Stimulated activated naive B cell treated with anti-CD40 and anti-IgM and Interleukin-4, amounts not matched to agents 10 μg/mL and 1 μg/mL and 100 μg/mL, for 72 hours (primary cell): ENCODE measurements at regions not wholly inside any gene's neighbourhood (a gene's known extent, or its start where the extent isn't known, plus 50 kb on each side); places are given as distances from the start of the nearest gene placed in this dataset.
A peak's percentile ranks its signal among the peaks of the same experiment; 100 is the strongest.

Source experiments
- ATAC-seq, 2 donors: fragments of 150-1000 bp; cut with Tn5 transposase; replicated peaks; 2 replicates each; pipeline ENCODE4 v1.10.0; 2021; ENCODE audit warnings: moderate library complexity in 1 of 2
- DNase-seq: peaks from one replicate; pipeline ENCODE4 v3.0.0; 2021
- H3K27ac Mint-ChIP-seq: one replicate; pipeline ENCODE4 v1.8.0; 2022; ENCODE audit warnings: mild to moderate bottlenecking, mixed read lengths
- H3K27me3 Mint-ChIP-seq, 2 donors: one replicate each; pipeline ENCODE4 v1.8.0; 2022; ENCODE audit warnings: mixed read lengths in 2 of 2
- H3K36me3 Mint-ChIP-seq, 2 donors: one replicate each; pipeline ENCODE4 v1.8.0; 2022; ENCODE audit warnings: mixed read lengths in 2 of 2, mild to moderate bottlenecking in 1 of 2
- H3K4me1 Mint-ChIP-seq, 2 donors: one replicate each; pipeline ENCODE4 v1.8.0; 2022; ENCODE audit warnings: mixed read lengths in 2 of 2, mild to moderate bottlenecking in 1 of 2
- H3K4me3 Mint-ChIP-seq, 2 donors: one replicate each; pipeline ENCODE4 v1.8.0; 2022; ENCODE audit warnings: mild to moderate bottlenecking in 2 of 2, mixed read lengths in 2 of 2, moderate library complexity in 1 of 2
- H3K9me3 Mint-ChIP-seq, 2 donors: one replicate each; pipeline ENCODE4 v1.8.0; 2022; ENCODE audit warnings: mixed read lengths in 2 of 2, mild to moderate bottlenecking in 1 of 2

- no peaks in the 10 kb centered on the region for H3K4me1 Mint-ChIP-seq
- H3K4me3 Mint-ChIP-seq: no peak overlapping the region
- no peaks in the 10 kb centered on the region for H3K27me3 Mint-ChIP-seq
- peaks cover 0 to 2% of the 10 kb centered on the region in 2 donors for H3K9me3 Mint-ChIP-seq
- H3K27ac Mint-ChIP-seq: no peak overlapping the region
- no peaks in the 10 kb centered on the region for H3K36me3 Mint-ChIP-seq
- ATAC-seq (no peak), DNase-seq (no peak)
Measured at GRCh38 chr9:12629067-12629466, 64.1 kb upstream of the TYRP1 start.

GRCh38 chr9:12631866-12632265 is 61.3 kb upstream of the TYRP1 start:
- Mint-ChIP-seq H3K4me3 (no peak overlapping the region), H3K4me1 (no peaks in the 10 kb centered on the region), H3K27me3 (no peaks in the 10 kb centered on the region), H3K27ac (no peak overlapping the region), H3K9me3 (peaks cover 4 to 5% of the 10 kb centered on the region in 2 donors), H3K36me3 (no peaks in the 10 kb centered on the region)
- DNase-seq (no peak), ATAC-seq (no peak)

GRCh38 chr9:12633016-12633765 is 60.0 kb upstream of the TYRP1 start:
- Mint-ChIP-seq H3K27me3 (no peaks in the 10 kb centered on the region), H3K4me3 (no peak overlapping the region), H3K4me1 (no peaks in the 10 kb centered on the region), H3K9me3 (peaks cover 3 to 4% of the 10 kb centered on the region in 2 donors), H3K36me3 (no peaks in the 10 kb centered on the region), H3K27ac (no peak overlapping the region)
- no peak for ATAC-seq
- no peak for DNase-seq

GRCh38 chr9:12640016-12640587 is 53.1 kb upstream of the TYRP1 start:
- H3K36me3 Mint-ChIP-seq: no peaks in the 10 kb centered on the region
- H3K27ac Mint-ChIP-seq: no peak overlapping the region
- DNase-seq (no peak), ATAC-seq (peak in 1 of 2 donors; percentile 39)
- peaks cover 3 to 4% of the 10 kb centered on the region in 2 donors for H3K9me3 Mint-ChIP-seq
- H3K4me1 Mint-ChIP-seq: no peaks in the 10 kb centered on the region
- H3K4me3 Mint-ChIP-seq: no peak overlapping the region
- no peaks in the 10 kb centered on the region for H3K27me3 Mint-ChIP-seq

GRCh38 chr9:12640866-12641636 is 52.1 kb upstream of the TYRP1 start:
- H3K4me3 Mint-ChIP-seq: no peak overlapping the region
- H3K27ac Mint-ChIP-seq: no peak overlapping the region
- H3K36me3 Mint-ChIP-seq: no peaks in the 10 kb centered on the region
- no peak for ATAC-seq
- no peaks in the 10 kb centered on the region for H3K27me3 Mint-ChIP-seq
- no peak for DNase-seq
- no peaks in the 10 kb centered on the region for H3K4me1 Mint-ChIP-seq
- peaks cover 3 to 4% of the 10 kb centered on the region in 2 donors for H3K9me3 Mint-ChIP-seq
